CD8-positive, alpha-beta memory T cell (primary cell): ENCODE measurements at regions not wholly inside any gene's neighbourhood (a gene's known extent, or its start where the extent isn't known, plus 50 kb on each side); places are given as distances from the start of the nearest gene placed in this dataset.

Experiments used
- CTCF ChIA-PET: fragments of 350-600 bp; sonication (Branson Sonifier 250); formaldehyde crosslinking; loops from one replicate; lab custom pipeline; 2021; ENCODE audit warnings: antibody characterized with exemption; lab: Charles Lee
- POLR2A ChIA-PET: fragments of 350-600 bp; sonication (Branson Sonifier 250); formaldehyde crosslinking; loops from one replicate; lab custom pipeline; 2021; ENCODE audit warnings: antibody characterized with exemption; lab: Charles Lee
- DNase-seq, 5 donors: peaks; one replicate each; pipeline versions ENCODE4 v3.0.0 to v3.0.0-alpha.2; 2020 to 2022; ENCODE audit warnings: mixed read lengths in 1 of 5
- H3K27ac ChIP-seq: one replicate; pipeline ENCODE4 v1.7.0; 2013; ENCODE audit warnings: low read depth, mild to moderate bottlenecking, low read length, moderate library complexity
- H3K27me3 ChIP-seq: 2 replicates; pipeline ENCODE4 v1.7.0; 2013; ENCODE audit warnings: low read length, mild to moderate bottlenecking; ENCODE audit not compliant: insufficient read depth, poor library complexity, severe bottlenecking
- H3K36me3 ChIP-seq: 2 replicates; pipeline ENCODE4 v1.7.0; 2013; ENCODE audit warnings: mild to moderate bottlenecking, low read length, moderate library complexity; ENCODE audit not compliant: insufficient read depth
- H3K4me1 ChIP-seq: 2 replicates; pipeline ENCODE4 v1.7.0; 2013; ENCODE audit warnings: mild to moderate bottlenecking, low read length, moderate library complexity; ENCODE audit not compliant: insufficient read depth
- H3K4me3 ChIP-seq: 2 replicates; pipeline ENCODE4 v1.7.0; 2013; ENCODE audit warnings: mild to moderate bottlenecking, low read length
- H3K9me3 ChIP-seq: 2 replicates; pipeline ENCODE4 v1.7.0; 2013; ENCODE audit warnings: mild to moderate bottlenecking, low read length
- H3K27ac Mint-ChIP-seq, 8 donors: one replicate each; pipeline ENCODE4 v1.8.0; 2020 to 2021; ENCODE audit warnings: mixed read lengths in 8 of 8, mild to moderate bottlenecking in 6 of 8, inconsistent platforms in 3 of 8, moderate library complexity in 3 of 8
- H3K27me3 Mint-ChIP-seq, 2 donors: one replicate each; pipeline ENCODE4 v1.8.0; 2020 to 2021; ENCODE audit warnings: mixed read lengths in 2 of 2, mild to moderate bottlenecking in 1 of 2, moderate library complexity in 1 of 2
- H3K36me3 Mint-ChIP-seq, 3 donors: one replicate each; pipeline ENCODE4 v1.8.0; 2020 to 2021; ENCODE audit warnings: mixed read lengths in 3 of 3, inconsistent platforms in 1 of 3, mild to moderate bottlenecking in 1 of 3
- H3K4me1 Mint-ChIP-seq, 3 donors: one replicate each; pipeline ENCODE4 v1.8.0; 2020 to 2021; ENCODE audit warnings: mixed read lengths in 3 of 3, inconsistent platforms in 1 of 3, mild to moderate bottlenecking in 1 of 3
- H3K4me3 Mint-ChIP-seq, 7 donors: one replicate each; pipeline ENCODE4 v1.8.0; 2020 to 2021; ENCODE audit warnings: mixed read lengths in 7 of 7, mild to moderate bottlenecking in 6 of 7, moderate library complexity in 4 of 7, inconsistent platforms in 2 of 7
- H3K9me3 Mint-ChIP-seq, 5 donors: one replicate each; pipeline ENCODE4 v1.8.0; 2020 to 2022; ENCODE audit warnings: mixed read lengths in 5 of 5, mild to moderate bottlenecking in 3 of 5, moderate library complexity in 2 of 5, inconsistent platforms in 1 of 5

GRCh38 chr18:10121786-10122515 lies 208.1 kb downstream of the VAPA start:
- DNase-seq, result no peak
- no peaks in the 10 kb centered on the region for H3K36me3 Mint-ChIP-seq
- H3K4me1 ChIP-seq, result no peaks in the 10 kb centered on the region
- ChIA-PET POLR2A (no interaction called here), CTCF (no interaction called here)
- no peaks in the 10 kb centered on the region for H3K9me3 ChIP-seq
- H3K9me3 Mint-ChIP-seq, result peaks cover 0 to 3% (median 0%) of the 10 kb centered on the region in 5 donors
- H3K27me3 ChIP-seq, result no peaks in the 10 kb centered on the region
- no peak overlapping the region for H3K27ac ChIP-seq
- H3K36me3 ChIP-seq, result no peaks in the 10 kb centered on the region
- H3K4me3 ChIP-seq, result no peak overlapping the region
- H3K27ac Mint-ChIP-seq, result no peak overlapping the region
- H3K27me3 Mint-ChIP-seq, result peaks cover 0 to 5% of the 10 kb centered on the region in 2 donors
- no peak overlapping the region for H3K4me3 Mint-ChIP-seq
- no peaks in the 10 kb centered on the region for H3K4me1 Mint-ChIP-seq

- H3K36me3 Mint-ChIP-seq, result no peaks in the 10 kb centered on the region
- no peaks in the 10 kb centered on the region for H3K27me3 ChIP-seq
- no peaks in the 10 kb centered on the region for H3K4me1 ChIP-seq
- peaks cover 0 to 3% (median 2%) of the 10 kb centered on the region in 5 donors for H3K9me3 Mint-ChIP-seq
- no peaks in the 10 kb centered on the region for H3K9me3 ChIP-seq
- H3K27me3 Mint-ChIP-seq, result peaks cover 0 to 9% of the 10 kb centered on the region in 2 donors
- ChIA-PET CTCF (no interaction called here), POLR2A (no interaction called here)
- no peaks in the 10 kb centered on the region for H3K36me3 ChIP-seq
- H3K27ac ChIP-seq, result no peak overlapping the region
- no peak overlapping the region for H3K4me3 ChIP-seq
- H3K27ac Mint-ChIP-seq, result no peak overlapping the region
- no peak overlapping the region for H3K4me3 Mint-ChIP-seq
- no peak for DNase-seq
- H3K4me1 Mint-ChIP-seq, result no peaks in the 10 kb centered on the region
Observed at GRCh38 chr18:10122988-10123950, 209.5 kb downstream of the VAPA start.

GRCh38 chr18:10124071-10124470 lies 210.3 kb downstream of the VAPA start:
- POLR2A ChIA-PET, result no interaction called here
- CTCF ChIA-PET, result no interaction called here
- Histone ChIP-seq H3K27ac (no peak overlapping the region), H3K27me3 (no peaks in the 10 kb centered on the region), H3K4me3 (no peak overlapping the region), H3K36me3 (no peaks in the 10 kb centered on the region), H3K9me3 (no peaks in the 10 kb centered on the region), H3K4me1 (no peaks in the 10 kb centered on the region)
- no peaks in the 10 kb centered on the region for H3K4me1 Mint-ChIP-seq
- H3K9me3 Mint-ChIP-seq, result peaks cover 0 to 3% (median 0%) of the 10 kb centered on the region in 5 donors
- H3K27ac Mint-ChIP-seq, result no peak overlapping the region
- H3K27me3 Mint-ChIP-seq, result peaks cover 0 to 9% of the 10 kb centered on the region in 2 donors
- H3K4me3 Mint-ChIP-seq, result no peak overlapping the region
- DNase-seq, result no peak
- H3K36me3 Mint-ChIP-seq, result no peaks in the 10 kb centered on the region

- Mint-ChIP-seq H3K4me1 (no peaks in the 10 kb centered on the region), H3K27ac (peak overlapping the region in 1 of 8 donors; percentile 72), H3K36me3 (no peaks in the 10 kb centered on the region), H3K4me3 (no peak overlapping the region), H3K9me3 (peaks cover 0 to 3% (median 0%) of the 10 kb centered on the region in 5 donors), H3K27me3 (peaks cover 0 to 9% of the 10 kb centered on the region in 2 donors)
- H3K4me1 ChIP-seq, result no peaks in the 10 kb centered on the region
- no peaks in the 10 kb centered on the region for H3K36me3 ChIP-seq
- H3K9me3 ChIP-seq, result no peaks in the 10 kb centered on the region
- no peak for DNase-seq
- ChIA-PET POLR2A (no interaction called here), CTCF (no interaction called here)
- no peak overlapping the region for H3K4me3 ChIP-seq
- H3K27me3 ChIP-seq, result no peaks in the 10 kb centered on the region
- no peak overlapping the region for H3K27ac ChIP-seq
Observed at GRCh38 chr18:10124557-10124956, 210.7 kb downstream of the VAPA start.

GRCh38 chr18:10124967-10125366 lies 211.2 kb downstream of the VAPA start:
- Mint-ChIP-seq H3K4me1 (no peaks in the 10 kb centered on the region), H3K27me3 (peaks cover 0 to 9% of the 10 kb centered on the region in 2 donors), H3K9me3 (peaks cover 0 to 3% (median 0%) of the 10 kb centered on the region in 5 donors), H3K36me3 (no peaks in the 10 kb centered on the region), H3K27ac (no peak overlapping the region), H3K4me3 (no peak overlapping the region)
- Histone ChIP-seq H3K9me3 (no peaks in the 10 kb centered on the region), H3K27me3 (no peaks in the 10 kb centered on the region), H3K36me3 (no peaks in the 10 kb centered on the region), H3K4me1 (no peaks in the 10 kb centered on the region), H3K27ac (no peak overlapping the region), H3K4me3 (no peak overlapping the region)
- CTCF ChIA-PET, result no interaction called here
- no peak for DNase-seq
- POLR2A ChIA-PET, result no interaction called here

GRCh38 chr18:10127729-10128128 lies 213.9 kb downstream of the VAPA start:
- peaks cover 11 to 16% of the 10 kb centered on the region in 2 donors for H3K27me3 Mint-ChIP-seq
- no peaks in the 10 kb centered on the region for H3K4me1 Mint-ChIP-seq
- no peaks in the 10 kb centered on the region for H3K36me3 Mint-ChIP-seq
- H3K4me3 Mint-ChIP-seq, result no peak overlapping the region
- DNase-seq, result no peak
- Histone ChIP-seq H3K4me1 (no peaks in the 10 kb centered on the region), H3K4me3 (no peak overlapping the region), H3K27me3 (peaks cover 4% of the 10 kb centered on the region), H3K9me3 (no peaks in the 10 kb centered on the region), H3K27ac (no peak overlapping the region), H3K36me3 (no peaks in the 10 kb centered on the region)
- ChIA-PET POLR2A (no interaction called here), CTCF (no interaction called here)
- peaks cover 0 to 3% (median 0%) of the 10 kb centered on the region in 5 donors for H3K9me3 Mint-ChIP-seq
- peak overlapping the region in 1 of 8 donors; percentile 40 for H3K27ac Mint-ChIP-seq

- Mint-ChIP-seq H3K36me3 (no peaks in the 10 kb centered on the region), H3K27ac (no peak overlapping the region), H3K27me3 (peaks cover 14 to 20% of the 10 kb centered on the region in 2 donors), H3K9me3 (peaks cover 0 to 4% (median 0%) of the 10 kb centered on the region in 5 donors), H3K4me1 (no peaks in the 10 kb centered on the region), H3K4me3 (no peak overlapping the region)
- no peak overlapping the region for H3K27ac ChIP-seq
- ChIA-PET CTCF (no interaction called here), POLR2A (no interaction called here)
- no peaks in the 10 kb centered on the region for H3K36me3 ChIP-seq
- no peaks in the 10 kb centered on the region for H3K4me1 ChIP-seq
- peaks cover 4% of the 10 kb centered on the region for H3K27me3 ChIP-seq
- DNase-seq, result no peak
- no peak overlapping the region for H3K4me3 ChIP-seq
- H3K9me3 ChIP-seq, result no peaks in the 10 kb centered on the region
Observed at GRCh38 chr18:10128921-10129501, 215.2 kb downstream of the VAPA start.

GRCh38 chr18:10130606-10131005 lies 216.8 kb downstream of the VAPA start:
- H3K4me3 ChIP-seq, result no peak overlapping the region
- H3K9me3 ChIP-seq, result no peaks in the 10 kb centered on the region
- no peak for DNase-seq
- H3K4me3 Mint-ChIP-seq, result no peak overlapping the region
- peaks cover 13 to 23% of the 10 kb centered on the region in 2 donors for H3K27me3 Mint-ChIP-seq
- no peaks in the 10 kb centered on the region for H3K36me3 Mint-ChIP-seq
- no peaks in the 10 kb centered on the region for H3K36me3 ChIP-seq
- peaks cover 0 to 4% (median 0%) of the 10 kb centered on the region in 5 donors for H3K9me3 Mint-ChIP-seq
- CTCF ChIA-PET, result no interaction called here
- peaks cover 4% of the 10 kb centered on the region for H3K27me3 ChIP-seq
- no peaks in the 10 kb centered on the region for H3K4me1 Mint-ChIP-seq
- POLR2A ChIA-PET, result no interaction called here
- H3K27ac ChIP-seq, result no peak overlapping the region
- no peak overlapping the region for H3K27ac Mint-ChIP-seq
- H3K4me1 ChIP-seq, result no peaks in the 10 kb centered on the region
